ENCODE measurements at regions not wholly inside any gene's neighbourhood (a gene's known extent, or its start where the extent isn't known, plus 50 kb on each side); places are given as distances from the start of the nearest gene placed in this dataset.
"Not testable (repeated sequence)": the region's sequence is repeated elsewhere in the genome, so short reads cannot be mapped to it uniquely, and the experiment has no call there.

DNA sequence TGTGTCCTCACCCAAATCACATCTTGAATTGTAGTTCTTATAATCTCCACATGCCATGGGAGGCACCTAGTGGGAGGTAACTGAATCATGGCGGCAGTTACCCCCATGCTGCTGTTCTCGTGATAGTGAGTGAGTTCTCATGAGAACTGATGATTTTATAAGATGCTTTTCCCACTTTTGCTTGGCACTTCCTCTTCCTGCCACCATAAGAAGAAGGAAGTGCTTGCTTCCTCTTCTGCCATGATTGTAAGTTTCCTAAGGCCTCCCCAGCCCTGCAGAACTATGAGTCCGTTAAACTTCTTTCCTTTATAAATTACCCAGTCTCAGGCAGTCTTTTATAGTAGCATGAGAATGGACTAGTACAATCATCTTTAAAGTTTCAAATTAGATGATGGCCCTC, 902.4 kb upstream of the PIK3C3 start:
- no peaks in the 10 kb centered on the region for H3K9me3 ChIP-seq
- H3K4me3 ChIP-seq = no peak overlapping the region
- H3K4me1 ChIP-seq = no peaks in the 10 kb centered on the region
- H3K27ac ChIP-seq = no peak overlapping the region
- intact Hi-C loops (cut with DNase I) = no loop called here
- H3K27me3 ChIP-seq (ENCODE audit: low read depth) = no peaks in the 10 kb centered on the region
- ATAC-seq (no peak), DNase-seq (no peak)
- H3K36me3 ChIP-seq = no peaks in the 10 kb centered on the region
- TF ChIP-seq, protein P1, sequence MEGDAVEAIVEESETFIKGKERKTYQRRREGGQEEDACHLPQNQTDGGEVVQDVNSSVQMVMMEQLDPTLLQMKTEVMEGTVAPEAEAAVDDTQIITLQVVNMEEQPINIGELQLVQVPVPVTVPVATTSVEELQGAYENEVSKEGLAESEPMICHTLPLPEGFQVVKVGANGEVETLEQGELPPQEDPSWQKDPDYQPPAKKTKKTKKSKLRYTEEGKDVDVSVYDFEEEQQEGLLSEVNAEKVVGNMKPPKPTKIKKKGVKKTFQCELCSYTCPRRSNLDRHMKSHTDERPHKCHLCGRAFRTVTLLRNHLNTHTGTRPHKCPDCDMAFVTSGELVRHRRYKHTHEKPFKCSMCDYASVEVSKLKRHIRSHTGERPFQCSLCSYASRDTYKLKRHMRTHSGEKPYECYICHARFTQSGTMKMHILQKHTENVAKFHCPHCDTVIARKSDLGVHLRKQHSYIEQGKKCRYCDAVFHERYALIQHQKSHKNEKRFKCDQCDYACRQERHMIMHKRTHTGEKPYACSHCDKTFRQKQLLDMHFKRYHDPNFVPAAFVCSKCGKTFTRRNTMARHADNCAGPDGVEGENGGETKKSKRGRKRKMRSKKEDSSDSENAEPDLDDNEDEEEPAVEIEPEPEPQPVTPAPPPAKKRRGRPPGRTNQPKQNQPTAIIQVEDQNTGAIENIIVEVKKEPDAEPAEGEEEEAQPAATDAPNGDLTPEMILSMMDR (IDR thresholded peaks at IDR 0.05) = no peak

GRCh38 chr18:41046250-41046649, 908.8 kb upstream of the PIK3C3 start:
- H3K27me3 ChIP-seq (ENCODE audit: low read depth); intact Hi-C loops (cut with DNase I); H3K4me1 ChIP-seq; H3K36me3 ChIP-seq; H3K9me3 ChIP-seq; DNase-seq; ATAC-seq; H3K4me3 ChIP-seq; H3K27ac ChIP-seq: not testable (repeated sequence)

DNA sequence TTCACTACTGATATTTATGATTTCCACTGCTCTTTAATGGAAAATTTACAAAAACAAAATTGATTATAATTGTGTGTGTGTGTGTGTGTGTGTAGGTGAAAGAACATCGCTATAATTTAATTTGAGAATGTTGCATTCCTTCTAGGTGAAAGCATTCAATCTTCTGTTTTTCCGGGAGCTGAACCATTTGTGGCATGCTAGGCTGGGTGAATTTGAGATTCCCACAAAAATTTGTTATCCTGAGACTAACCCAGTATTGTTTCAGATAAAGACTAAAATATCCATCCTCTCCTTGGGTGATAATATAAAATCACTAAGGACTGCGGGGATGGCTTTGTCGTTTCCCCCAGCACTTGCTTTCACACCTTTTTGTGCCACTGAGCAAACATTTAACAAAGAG, 911.2 kb upstream of the PIK3C3 start:
- no peaks in the 10 kb centered on the region for H3K27me3 ChIP-seq (ENCODE audit: low read depth)
- no peak for ATAC-seq
- no peak overlapping the region for H3K4me3 ChIP-seq
- H3K36me3 ChIP-seq = no peaks in the 10 kb centered on the region
- H3K27ac ChIP-seq = no peak overlapping the region
- TF ChIP-seq, protein P1 (IDR thresholded peaks at IDR 0.05) = no peak
- peaks cover 6% of the 10 kb centered on the region for H3K9me3 ChIP-seq
- DNase-seq = no peak
- intact Hi-C loops (cut with DNase I) = no loop called here
- H3K4me1 ChIP-seq = no peaks in the 10 kb centered on the region

- no peak for ATAC-seq
- TF ChIP-seq, protein P1 (IDR thresholded peaks at IDR 0.05) = no peak
- peaks cover 6% of the 10 kb centered on the region for H3K9me3 ChIP-seq
- intact Hi-C loops (cut with DNase I) = no loop called here
- no peaks in the 10 kb centered on the region for H3K4me1 ChIP-seq
- H3K27ac ChIP-seq = no peak overlapping the region
- no peak for DNase-seq
- no peak overlapping the region for H3K4me3 ChIP-seq
- no peaks in the 10 kb centered on the region for H3K27me3 ChIP-seq (ENCODE audit: low read depth)
- no peaks in the 10 kb centered on the region for H3K36me3 ChIP-seq
Measured at GRCh38 chr18:41042866-41043265, 912.2 kb upstream of the PIK3C3 start.

DNA sequence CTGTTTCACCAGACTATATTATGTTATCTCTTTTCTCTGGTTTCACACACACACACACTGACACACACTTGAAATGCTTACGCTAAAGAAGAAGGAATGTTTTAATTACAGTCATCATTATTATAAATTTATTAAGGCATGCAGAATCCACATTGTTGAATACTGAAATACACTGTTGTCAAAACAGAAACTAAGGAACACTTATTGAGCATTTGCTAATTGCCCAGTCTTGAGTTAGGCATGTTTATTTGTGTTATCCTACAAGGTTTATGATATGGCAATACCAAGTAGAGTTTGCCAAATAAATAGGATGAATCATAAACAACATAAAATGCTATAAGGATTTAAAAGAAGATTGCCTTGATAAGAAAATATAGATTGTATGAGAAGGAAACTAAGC, 917.0 kb upstream of the PIK3C3 start:
- intact Hi-C loops (cut with DNase I) = no loop called here
- no peaks in the 10 kb centered on the region for H3K4me1 ChIP-seq

DNA sequence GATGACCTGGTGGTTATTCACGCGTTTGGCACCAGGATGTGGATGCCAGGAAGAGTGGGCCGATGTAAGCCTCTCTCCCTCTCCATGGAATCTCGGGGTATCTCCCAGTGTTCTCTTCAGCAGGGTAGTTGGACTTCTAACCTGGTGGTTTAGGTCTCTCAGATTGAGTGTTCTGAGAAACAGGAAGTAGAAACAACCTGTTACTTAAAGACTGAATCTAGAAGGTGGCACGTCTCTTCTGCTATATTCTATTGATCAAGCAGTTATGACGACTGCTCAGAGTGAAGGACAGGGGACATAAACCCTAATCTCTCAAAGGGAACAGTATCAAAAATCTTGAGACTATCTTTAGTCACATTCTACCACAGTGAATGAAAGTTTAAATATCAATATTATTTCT, 918.7 kb upstream of the PIK3C3 start:
- no peak for DNase-seq

More for the DNA sequence above, 917.0 kb upstream of the PIK3C3 start:
- Histone ChIP-seq H3K27ac (no peak overlapping the region), H3K9me3 (peaks cover 6% of the 10 kb centered on the region), H3K36me3 (no peaks in the 10 kb centered on the region), H3K4me3 (no peak overlapping the region), H3K27me3 (ENCODE audit: low read depth) (no peaks in the 10 kb centered on the region)
- DNase-seq = no peak
- TF ChIP-seq, protein P1 (IDR thresholded peaks at IDR 0.05) = no peak
- ATAC-seq = no peak

More for the DNA sequence above, 918.7 kb upstream of the PIK3C3 start:
- intact Hi-C loops (cut with DNase I) = no loop called here
- no peak for ATAC-seq
- Histone ChIP-seq H3K27me3 (ENCODE audit: low read depth) (no peaks in the 10 kb centered on the region), H3K4me1 (no peaks in the 10 kb centered on the region), H3K4me3 (no peak overlapping the region), H3K27ac (no peak overlapping the region), H3K36me3 (no peaks in the 10 kb centered on the region), H3K9me3 (peaks cover 1% of the 10 kb centered on the region)
- TF ChIP-seq, protein P1 (IDR thresholded peaks at IDR 0.05) = no peak
